Stomach (tissue), 8 donors: ENCODE measurements at regions not wholly inside any gene's neighbourhood (a gene's known extent, or its start where the extent isn't known, plus 50 kb on each side); places are given as distances from the start of the nearest gene placed in this dataset.

Source experiments
- DNase-seq, 2 donors: peaks; one replicate each; pipeline versions ENCODE4 v3.0.0 to v3.0.0-alpha.2; 2013 to 2019
- H3K27ac ChIP-seq, 5 donors: fragments of 200-600 bp in 4 of 5; sonication (generic) in 4 of 5; one replicate each; pipeline ENCODE4 v1.5.1; 2013 to 2019; ENCODE audit warnings: mild to moderate bottlenecking in 1 of 5, moderate library complexity in 1 of 5
- H3K27me3 ChIP-seq, 3 donors: fragments of 200-600 bp; sonication (generic); one replicate each; pipeline ENCODE4 v1.5.1; 2017 to 2019; ENCODE audit warnings: mixed run types in 1 of 3
- H3K36me3 ChIP-seq, 4 donors: fragments of 200-600 bp; sonication (generic); 1 replicate in 3 of 4; 2 replicates in 1 of 4; pipeline ENCODE4 v1.5.1; 2016 to 2019
- H3K4me1 ChIP-seq, 4 donors: fragments of 200-600 bp; sonication (generic); one replicate each; pipeline ENCODE4 v1.5.1; 2016 to 2019
- H3K4me3 ChIP-seq, 4 donors: fragments of 200-600 bp; sonication (generic) in 3 of 4; one replicate each; pipeline ENCODE4 v1.5.1; 2016 to 2019; ENCODE audit warnings: mild to moderate bottlenecking in 1 of 4
- H3K9me3 ChIP-seq, 4 donors: fragments of 200-600 bp; sonication (generic); one replicate each; pipeline ENCODE4 v1.5.1; 2016 to 2019
- CTCF ChIP-seq, 7 experiments: fragments of 450-650 bp in 4 of 7; fragments of 200-600 bp in 3 of 7; sonication (generic) in 3 of 7; IDR thresholded peaks; one replicate each; pipeline ENCODE4 v1.5.1; 2016 to 2019; ENCODE audit warnings: antibody characterized with exemption in 7 of 7, control low read depth in 2 of 7, mild to moderate bottlenecking in 1 of 7
- EP300 ChIP-seq: sonication (generic); formaldehyde crosslinking; IDR thresholded peaks from one replicate; pipeline ENCODE4 v1.6.1; 2017; ENCODE audit warnings: antibody characterized with exemption
- POLR2A ChIP-seq, 4 donors: fragments of 450-650 bp; IDR thresholded peaks; one replicate each; pipeline ENCODE4 v1.6.1; 2016; ENCODE audit warnings: antibody characterized with exemption in 4 of 4, control low read depth in 2 of 4, mild to moderate bottlenecking in 1 of 4, moderate library complexity in 1 of 4
- POLR2AphosphoS5 ChIP-seq, 3 donors: sonication (generic); formaldehyde crosslinking; IDR thresholded peaks; one replicate each; pipeline ENCODE4 v1.6.1; 2016; ENCODE audit warnings: antibody characterized with exemption in 3 of 3
- WGBS, 5 donors: extraction: QIAGEN DNeasy Blood & Tissue Kit in 3 of 5; methylation state at CpG; one replicate each; pipeline versions ENCODE4 v1.1.5 to v1.1.7; 2013 to 2018; 5-methylcytosine and 5-hydroxymethylcytosine counted together
- intact Hi-C: fragments of 100-400 bp; cut with DNase I; formaldehyde crosslinking; loops from one replicate; pipeline ENCODE4 v1.15.1; 2023; ENCODE audit warnings: low total_unique reads
- donor health status: healthy with polysubstance abuse.
- donor health status: Bipolar disorder and iron deficiency.
- donor health status: healthy.

- Histone ChIP-seq H3K27me3 (peaks cover 0 to 11% (median 0%) of the 10 kb centered on the region in 3 donors), H3K9me3 (no peaks in the 10 kb centered on the region), H3K4me3 (no peak overlapping the region), H3K27ac (no peak overlapping the region), H3K4me1 (no peaks in the 10 kb centered on the region), H3K36me3 (peaks cover 0 to 7% (median 0%) of the 10 kb centered on the region in 4 donors)
- DNase-seq = no peak
- TF ChIP-seq CTCF (IDR thresholded peaks at IDR 0.05) (no peak), POLR2A (IDR thresholded peaks at IDR 0.05) (no peak), EP300 (no peak), POLR2AphosphoS5 (IDR thresholded peaks at IDR 0.05) (no peak)
- intact Hi-C loops = no loop called here
- WGBS, 5 donors = 85 to 92% (median 89%) methylated on average over 8 of the region's 8 CpGs
These were observed 257.5 kb downstream of the CTTN start for GRCh38 chr11:70655816-70656215.

GRCh38 chr11:70656252-70656651, 257.9 kb downstream of the CTTN start:
- Histone ChIP-seq H3K27ac (no peak overlapping the region), H3K27me3 (peaks cover 0 to 15% (median 0%) of the 10 kb centered on the region in 3 donors), H3K4me3 (no peak overlapping the region), H3K4me1 (no peaks in the 10 kb centered on the region), H3K9me3 (no peaks in the 10 kb centered on the region), H3K36me3 (peaks cover 0 to 7% (median 0%) of the 10 kb centered on the region in 4 donors)
- WGBS, 5 donors = 59 to 74% (median 63%) methylated on average over 10 of the region's 10 CpGs
- intact Hi-C loops = no loop called here
- DNase-seq = no peak
- TF ChIP-seq POLR2A (IDR thresholded peaks at IDR 0.05) = no peak
- no peak for TF ChIP-seq EP300
- TF ChIP-seq CTCF (IDR thresholded peaks at IDR 0.05) = no peak
- no peak for TF ChIP-seq POLR2AphosphoS5 (IDR thresholded peaks at IDR 0.05)

- Histone ChIP-seq H3K27ac (no peak overlapping the region), H3K27me3 (peaks cover 0 to 50% (median 5%) of the 10 kb centered on the region in 3 donors), H3K4me3 (no peak overlapping the region), H3K4me1 (peaks cover 8 to 17% (median 11%) of the 10 kb centered on the region in 4 donors), H3K9me3 (no peaks in the 10 kb centered on the region), H3K36me3 (peaks cover 0 to 7% (median 0%) of the 10 kb centered on the region in 4 donors)
- intact Hi-C loops = no loop called here
- DNase-seq = no peak
- TF ChIP-seq CTCF (IDR thresholded peaks at IDR 0.05) (no peak), POLR2A (IDR thresholded peaks at IDR 0.05) (no peak), POLR2AphosphoS5 (IDR thresholded peaks at IDR 0.05) (no peak), EP300 (no peak)
- 92 to 95% (median 94%) methylated on average over 13 to 14 of the region's 14 CpGs for WGBS, 5 donors
These were observed 261.9 kb downstream of the CTTN start for GRCh38 chr11:70660059-70660888.

GRCh38 chr11:70660889-70661197, 262.5 kb downstream of the CTTN start:
- WGBS, 5 donors = 90 to 100% (median 93%) methylated on average over 6 to 11 of the region's 11 CpGs

More at GRCh38 chr11:70660889-70661197, 262.5 kb downstream of the CTTN start:
- no peaks in the 10 kb centered on the region for H3K9me3 ChIP-seq
- peaks cover 0 to 7% (median 0%) of the 10 kb centered on the region in 4 donors for H3K36me3 ChIP-seq
- no peak for DNase-seq
- peaks cover 8 to 17% (median 11%) of the 10 kb centered on the region in 4 donors for H3K4me1 ChIP-seq
- H3K27me3 ChIP-seq = peaks cover 0 to 55% (median 5%) of the 10 kb centered on the region in 3 donors
- no peak overlapping the region for H3K27ac ChIP-seq
- H3K4me3 ChIP-seq = no peak overlapping the region
- intact Hi-C loops = no loop called here
- no peak for TF ChIP-seq CTCF (IDR thresholded peaks at IDR 0.05)
- TF ChIP-seq POLR2AphosphoS5 (IDR thresholded peaks at IDR 0.05) = no peak
- no peak for TF ChIP-seq POLR2A (IDR thresholded peaks at IDR 0.05)
- no peak for TF ChIP-seq EP300
